GM23338 (cell line): ENCODE measurements at regions not wholly inside any gene's neighbourhood (a gene's known extent, or its start where the extent isn't known, plus 50 kb on each side); places are given as distances from the start of the nearest gene placed in this dataset.

Experiments
- ATAC-seq: fragments of 200-7000 bp; cut with Tn5 transposase; 3 replicates; pipeline ENCODE4 v1.9.1; 2020
- DNase-seq: peaks from one replicate; pipeline ENCODE4 v3.0.0-alpha.2; 2015; ENCODE audit warnings: low spot score
- H2AFZ ChIP-seq: fragments of 200-600 bp; sonication (generic); 2 replicates; pipeline ENCODE4 v1.8.0; 2016; ENCODE audit warnings: antibody characterized with exemption, mild to moderate bottlenecking, moderate library complexity
- H3F3A ChIP-seq: fragments of 200-600 bp; sonication (generic); replicated peaks from 2 replicates; pipeline ENCODE4 v1.8.0; 2017; ENCODE audit warnings: antibody characterized with exemption, mixed run types, low read depth
- H3K27ac ChIP-seq: fragments of 200-600 bp; sonication (generic); 2 replicates; pipeline ENCODE4 v1.6.1; 2016; ENCODE audit warnings: low read depth
- H3K27me3 ChIP-seq: fragments of 200-600 bp; sonication (generic); 2 replicates; pipeline ENCODE4 v1.8.0; 2016; ENCODE audit warnings: mild to moderate bottlenecking, mixed run types, moderate library complexity; ENCODE audit not compliant: insufficient read depth
- H3K36me3 ChIP-seq: fragments of 200-600 bp; sonication (generic); 2 replicates; pipeline ENCODE4 v1.8.0; 2016; ENCODE audit warnings: mild to moderate bottlenecking; ENCODE audit not compliant: insufficient read depth
- H3K4me1 ChIP-seq: fragments of 200-600 bp; sonication (generic); 2 replicates; pipeline ENCODE4 v1.8.0; 2016; ENCODE audit warnings: mild to moderate bottlenecking, moderate library complexity; ENCODE audit not compliant: insufficient read depth
- H3K4me2 ChIP-seq: fragments of 200-600 bp; sonication (generic); 2 replicates; pipeline ENCODE4 v1.7.1; 2017; ENCODE audit warnings: mixed run types
- H3K4me3 ChIP-seq: fragments of 200-600 bp; sonication (generic); 2 replicates; pipeline ENCODE4 v1.6.1; 2016; ENCODE audit warnings: mixed run types
- H3K79me2 ChIP-seq: fragments of 200-600 bp; sonication (generic); replicated peaks from 2 replicates; pipeline ENCODE4 v1.8.0; 2017; ENCODE audit warnings: mild to moderate bottlenecking; ENCODE audit not compliant: insufficient read depth
- H3K9me2 ChIP-seq: fragments of 200-600 bp; sonication (generic); 2 replicates; pipeline ENCODE4 v1.8.0; 2017; ENCODE audit not compliant: insufficient read depth
- H4K20me1 ChIP-seq: fragments of 200-600 bp; sonication (generic); replicated peaks from 2 replicates; pipeline ENCODE4 v1.8.0; 2017; ENCODE audit warnings: mild to moderate bottlenecking; ENCODE audit not compliant: insufficient read depth
- H3K27ac Mint-ChIP-seq: 2 replicates; pipeline ENCODE4 v1.8.0; 2020; ENCODE audit warnings: inconsistent platforms, mild to moderate bottlenecking, moderate library complexity, mixed read lengths
- H3K27me3 Mint-ChIP-seq: 3 replicates; pipeline ENCODE4 v1.8.0; 2022; ENCODE audit warnings: low read depth, mild to moderate bottlenecking, moderate library complexity, mixed read lengths, inconsistent platforms; ENCODE audit not compliant: insufficient read depth, poor library complexity
- H3K36me3 Mint-ChIP-seq: 3 replicates; pipeline ENCODE4 v1.8.0; 2021; ENCODE audit warnings: low read depth, mild to moderate bottlenecking, inconsistent platforms, moderate library complexity, mixed read lengths
- H3K4me1 Mint-ChIP-seq: 3 replicates; pipeline ENCODE4 v1.8.0; 2020; ENCODE audit warnings: mild to moderate bottlenecking, inconsistent platforms, mixed read lengths
- H3K4me3 Mint-ChIP-seq: 3 replicates; pipeline ENCODE4 v1.8.0; 2021; ENCODE audit warnings: moderate library complexity, mild to moderate bottlenecking, inconsistent platforms, mixed read lengths
- H3K9me3 Mint-ChIP-seq: 3 replicates; pipeline ENCODE4 v1.8.0; 2020; ENCODE audit warnings: moderate library complexity, mild to moderate bottlenecking, inconsistent platforms, mixed read lengths
- CREB1 ChIP-seq: fragments of 250-450 bp; sonication (Bioruptor Pico); IDR thresholded peaks from 2 replicates; pipeline ENCODE4 v1.5.0; 2020; ENCODE audit warnings: low read depth, mild to moderate bottlenecking, moderate library complexity
- ETS1 ChIP-seq: IDR thresholded peaks from 2 replicates; pipeline ENCODE4 v1.6.1; 2016; ENCODE audit warnings: antibody characterized with exemption
- EZH2 ChIP-seq: fragments of 200-600 bp; sonication (generic); IDR thresholded peaks from one replicate; pipeline ENCODE4 v1.8.0; 2017; ENCODE audit warnings: antibody characterized with exemption, mild to moderate bottlenecking, low read depth; ENCODE audit not compliant: unreplicated experiment
- EZH2phosphoT487 ChIP-seq: fragments of 200-600 bp; sonication (generic); IDR thresholded peaks from one replicate; pipeline ENCODE4 v1.8.1; 2018; ENCODE audit warnings: antibody characterized with exemption; ENCODE audit not compliant: unreplicated experiment
- JUNB ChIP-seq: IDR thresholded peaks from one replicate; pipeline ENCODE4 v1.6.1; 2016; ENCODE audit warnings: antibody characterized with exemption; ENCODE audit not compliant: unreplicated experiment
- NANOG ChIP-seq: IDR thresholded peaks from 2 replicates; pipeline ENCODE4 v1.6.1; 2016; ENCODE audit warnings: antibody characterized with exemption, borderline replicate concordance
- POLR2AphosphoS5 ChIP-seq: IDR thresholded peaks from 2 replicates; pipeline ENCODE4 v1.6.1; 2016; ENCODE audit warnings: antibody characterized with exemption, low read depth
- REST ChIP-seq: IDR thresholded peaks from one replicate; pipeline ENCODE4 v1.6.1; 2018; ENCODE audit warnings: antibody characterized with exemption; ENCODE audit not compliant: unreplicated experiment
- STAT1 ChIP-seq: IDR thresholded peaks from one replicate; pipeline ENCODE4 v1.6.1; 2016; ENCODE audit warnings: antibody characterized with exemption; ENCODE audit not compliant: unreplicated experiment
- ZNF114 ChIP-seq: fragments of 250-450 bp; sonication (Bioruptor Pico); IDR thresholded peaks from 2 replicates; pipeline ENCODE4 v1.5.0; 2020; ENCODE audit warnings: mild to moderate bottlenecking, moderate library complexity
- ZNF331 ChIP-seq: fragments of 250-450 bp; sonication (Bioruptor Pico); IDR thresholded peaks from 2 replicates; pipeline ENCODE4 v1.5.0; 2020; ENCODE audit warnings: low read depth, mild to moderate bottlenecking, moderate library complexity
- ZNF462 ChIP-seq: fragments of 250-450 bp; sonication (Bioruptor Pico); IDR thresholded peaks from 2 replicates; pipeline ENCODE4 v1.5.0; 2020; ENCODE audit warnings: mild to moderate bottlenecking, moderate library complexity
- TF ChIP-seq, protein P1 (sequence below), 2 experiments: fragments of 200-600 bp in 1 of 2; sonication (generic) in 1 of 2; conservative IDR thresholded peaks; 2 replicates each; pipeline versions ENCODE4 v1.5.1 to v1.6.1; 2016 to 2017; ENCODE audit warnings: antibody characterized with exemption in 2 of 2, low read depth in 2 of 2, mild to moderate bottlenecking in 2 of 2, moderate library complexity in 1 of 2

- no peak overlapping the region for H3K4me3 ChIP-seq
- Mint-ChIP-seq H3K36me3 (no peaks in the 10 kb centered on the region), H3K4me3 (no peak overlapping the region), H3K9me3 (no peaks in the 10 kb centered on the region), H3K4me1 (peaks cover 13% of the 10 kb centered on the region), H3K27ac (no peak overlapping the region), H3K27me3 (peaks cover 3% of the 10 kb centered on the region)
- no peaks in the 10 kb centered on the region for H3K9me2 ChIP-seq
- H3K27ac ChIP-seq = no peak overlapping the region
- H3K4me2 ChIP-seq = no peak overlapping the region
- DNase-seq (no peak), ATAC-seq (no peak)
- H3K36me3 ChIP-seq = no peaks in the 10 kb centered on the region
- no peak overlapping the region for H2AFZ ChIP-seq
- no peaks in the 10 kb centered on the region for H4K20me1 ChIP-seq
- no peaks in the 10 kb centered on the region for H3F3A ChIP-seq
- no peaks in the 10 kb centered on the region for H3K27me3 ChIP-seq
- H3K4me1 ChIP-seq = no peaks in the 10 kb centered on the region
- no peaks in the 10 kb centered on the region for H3K79me2 ChIP-seq
- TF ChIP-seq ZNF114 (CRISPR knock-in tag) (no peak), NANOG (no peak), ETS1 (no peak), EZH2 (no peak), EZH2phosphoT487 (no peak), ZNF462 (CRISPR knock-in tag) (no peak), ZNF331 (CRISPR knock-in tag) (no peak), POLR2AphosphoS5 (no peak), JUNB (no peak), CREB1 (CRISPR knock-in tag) (no peak), REST (no peak), STAT1 (no peak)
- TF ChIP-seq, protein P1, sequence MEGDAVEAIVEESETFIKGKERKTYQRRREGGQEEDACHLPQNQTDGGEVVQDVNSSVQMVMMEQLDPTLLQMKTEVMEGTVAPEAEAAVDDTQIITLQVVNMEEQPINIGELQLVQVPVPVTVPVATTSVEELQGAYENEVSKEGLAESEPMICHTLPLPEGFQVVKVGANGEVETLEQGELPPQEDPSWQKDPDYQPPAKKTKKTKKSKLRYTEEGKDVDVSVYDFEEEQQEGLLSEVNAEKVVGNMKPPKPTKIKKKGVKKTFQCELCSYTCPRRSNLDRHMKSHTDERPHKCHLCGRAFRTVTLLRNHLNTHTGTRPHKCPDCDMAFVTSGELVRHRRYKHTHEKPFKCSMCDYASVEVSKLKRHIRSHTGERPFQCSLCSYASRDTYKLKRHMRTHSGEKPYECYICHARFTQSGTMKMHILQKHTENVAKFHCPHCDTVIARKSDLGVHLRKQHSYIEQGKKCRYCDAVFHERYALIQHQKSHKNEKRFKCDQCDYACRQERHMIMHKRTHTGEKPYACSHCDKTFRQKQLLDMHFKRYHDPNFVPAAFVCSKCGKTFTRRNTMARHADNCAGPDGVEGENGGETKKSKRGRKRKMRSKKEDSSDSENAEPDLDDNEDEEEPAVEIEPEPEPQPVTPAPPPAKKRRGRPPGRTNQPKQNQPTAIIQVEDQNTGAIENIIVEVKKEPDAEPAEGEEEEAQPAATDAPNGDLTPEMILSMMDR (conservative IDR thresholded peaks at IDR 0.05; ENCODE audit: low read depth in 2 of 2) = no peak
These were observed 207.5 kb upstream of the DPH6 start for GRCh38 chr15:35753486-35753885.
